ENCODE measurements at regions not wholly inside any gene's neighbourhood (a gene's known extent, or its start where the extent isn't known, plus 50 kb on each side); places are given as distances from the start of the nearest gene placed in this dataset.

GRCh38 chr10:28427376-28427775, 105.5 kb upstream of the WAC start:
- no peak for TF ChIP-seq CTCF (IDR thresholded peaks at IDR 0.05; ENCODE audit: partially characterized antibody, unreplicated experiment)
- Mint-ChIP-seq H3K27me3 (ENCODE audit: unreplicated experiment) (peaks cover 2% of the 10 kb centered on the region), H3K4me1 (ENCODE audit: low read depth, unreplicated experiment) (peaks cover 2% of the 10 kb centered on the region), H3K4me3 (ENCODE audit: unreplicated experiment) (no peak overlapping the region), H3K27ac (ENCODE audit: unreplicated experiment) (no peak overlapping the region), H3K36me3 (ENCODE audit: unreplicated experiment) (no peaks in the 10 kb centered on the region), H3K9me3 (ENCODE audit: unreplicated experiment) (no peaks in the 10 kb centered on the region)
- no peak for DNase-seq

GRCh38 chr10:28429045-28429444, 103.9 kb upstream of the WAC start:
- no peak overlapping the region for H3K4me3 Mint-ChIP-seq (ENCODE audit: unreplicated experiment)
- H3K36me3 Mint-ChIP-seq (ENCODE audit: unreplicated experiment), result no peaks in the 10 kb centered on the region

GRCh38 chr10:28429573-28430216, 103.2 kb upstream of the WAC start:
- TF ChIP-seq CTCF (IDR thresholded peaks at IDR 0.05; ENCODE audit: partially characterized antibody, unreplicated experiment), result no peak
- Mint-ChIP-seq H3K4me3 (ENCODE audit: unreplicated experiment) (no peak overlapping the region), H3K36me3 (ENCODE audit: unreplicated experiment) (no peaks in the 10 kb centered on the region), H3K27me3 (ENCODE audit: unreplicated experiment) (peaks cover 2% of the 10 kb centered on the region), H3K27ac (ENCODE audit: unreplicated experiment) (no peak overlapping the region), H3K9me3 (ENCODE audit: unreplicated experiment) (no peaks in the 10 kb centered on the region), H3K4me1 (ENCODE audit: low read depth, unreplicated experiment) (peaks cover 2% of the 10 kb centered on the region)
- DNase-seq, result no peak

More at GRCh38 chr10:28429045-28429444, 103.9 kb upstream of the WAC start:
- no peak for TF ChIP-seq CTCF (IDR thresholded peaks at IDR 0.05; ENCODE audit: partially characterized antibody, unreplicated experiment)
- Mint-ChIP-seq H3K27me3 (ENCODE audit: unreplicated experiment) (peaks cover 2% of the 10 kb centered on the region), H3K27ac (ENCODE audit: unreplicated experiment) (no peak overlapping the region), H3K9me3 (ENCODE audit: unreplicated experiment) (no peaks in the 10 kb centered on the region), H3K4me1 (ENCODE audit: low read depth, unreplicated experiment) (peaks cover 2% of the 10 kb centered on the region)
- no peak for DNase-seq

GRCh38 chr10:28431139-28431538, 101.8 kb upstream of the WAC start:
- no peak overlapping the region for H3K27ac Mint-ChIP-seq (ENCODE audit: unreplicated experiment)
- H3K4me3 Mint-ChIP-seq (ENCODE audit: unreplicated experiment), result no peak overlapping the region
- H3K9me3 Mint-ChIP-seq (ENCODE audit: unreplicated experiment), result no peaks in the 10 kb centered on the region
- no peaks in the 10 kb centered on the region for H3K4me1 Mint-ChIP-seq (ENCODE audit: low read depth, unreplicated experiment)
- no peaks in the 10 kb centered on the region for H3K36me3 Mint-ChIP-seq (ENCODE audit: unreplicated experiment)
- DNase-seq, result no peak
- H3K27me3 Mint-ChIP-seq (ENCODE audit: unreplicated experiment), result no peaks in the 10 kb centered on the region
- TF ChIP-seq CTCF (IDR thresholded peaks at IDR 0.05; ENCODE audit: partially characterized antibody, unreplicated experiment), result no peak

GRCh38 chr10:28432210-28432676, 100.7 kb upstream of the WAC start:
- TF ChIP-seq CTCF (IDR thresholded peaks at IDR 0.05; ENCODE audit: partially characterized antibody, unreplicated experiment), result peak; percentile 76
- no peak overlapping the region for H3K4me3 Mint-ChIP-seq (ENCODE audit: unreplicated experiment)
- no peaks in the 10 kb centered on the region for H3K4me1 Mint-ChIP-seq (ENCODE audit: low read depth, unreplicated experiment)
- DNase-seq, result peak; percentile 31
- no peaks in the 10 kb centered on the region for H3K27me3 Mint-ChIP-seq (ENCODE audit: unreplicated experiment)
- H3K27ac Mint-ChIP-seq (ENCODE audit: unreplicated experiment), result no peak overlapping the region
- H3K36me3 Mint-ChIP-seq (ENCODE audit: unreplicated experiment), result no peaks in the 10 kb centered on the region
- no peaks in the 10 kb centered on the region for H3K9me3 Mint-ChIP-seq (ENCODE audit: unreplicated experiment)

Measured in glutamatergic neuron (in vitro differentiated cells).